ENCODE measurements at regions not wholly inside any gene's neighbourhood (a gene's known extent, or its start where the extent isn't known, plus 50 kb on each side); places are given as distances from the start of the nearest gene placed in this dataset.

DNA sequence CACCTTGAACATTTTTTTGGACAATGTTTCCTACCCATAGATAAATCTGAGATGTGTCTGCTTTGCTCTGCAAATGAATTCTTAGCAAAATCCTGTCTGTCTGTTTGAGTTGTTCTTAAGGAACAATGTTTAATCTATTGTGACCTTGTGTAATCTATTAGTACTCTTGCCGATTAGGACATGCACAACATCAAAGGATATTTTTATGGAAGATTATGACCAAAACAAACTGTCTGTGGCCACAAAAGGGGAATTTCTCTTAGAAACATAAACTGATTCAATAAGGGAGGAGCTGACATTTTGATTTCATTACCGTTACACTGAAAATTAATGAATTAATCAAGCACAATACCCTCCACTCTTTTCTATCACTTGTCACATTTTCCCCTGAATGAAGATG, 323.0 kb upstream of the PRR16 start:
- no peak for TF ChIP-seq POLR2A (IDR thresholded peaks at IDR 0.05)
- TF ChIP-seq, protein P1, sequence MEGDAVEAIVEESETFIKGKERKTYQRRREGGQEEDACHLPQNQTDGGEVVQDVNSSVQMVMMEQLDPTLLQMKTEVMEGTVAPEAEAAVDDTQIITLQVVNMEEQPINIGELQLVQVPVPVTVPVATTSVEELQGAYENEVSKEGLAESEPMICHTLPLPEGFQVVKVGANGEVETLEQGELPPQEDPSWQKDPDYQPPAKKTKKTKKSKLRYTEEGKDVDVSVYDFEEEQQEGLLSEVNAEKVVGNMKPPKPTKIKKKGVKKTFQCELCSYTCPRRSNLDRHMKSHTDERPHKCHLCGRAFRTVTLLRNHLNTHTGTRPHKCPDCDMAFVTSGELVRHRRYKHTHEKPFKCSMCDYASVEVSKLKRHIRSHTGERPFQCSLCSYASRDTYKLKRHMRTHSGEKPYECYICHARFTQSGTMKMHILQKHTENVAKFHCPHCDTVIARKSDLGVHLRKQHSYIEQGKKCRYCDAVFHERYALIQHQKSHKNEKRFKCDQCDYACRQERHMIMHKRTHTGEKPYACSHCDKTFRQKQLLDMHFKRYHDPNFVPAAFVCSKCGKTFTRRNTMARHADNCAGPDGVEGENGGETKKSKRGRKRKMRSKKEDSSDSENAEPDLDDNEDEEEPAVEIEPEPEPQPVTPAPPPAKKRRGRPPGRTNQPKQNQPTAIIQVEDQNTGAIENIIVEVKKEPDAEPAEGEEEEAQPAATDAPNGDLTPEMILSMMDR (IDR thresholded peaks at IDR 0.05), result no peak
